VCaP (cell line): ENCODE measurements at regions not wholly inside any gene's neighbourhood (a gene's known extent, or its start where the extent isn't known, plus 50 kb on each side); places are given as distances from the start of the nearest gene placed in this dataset.

ENCODE experiments used
- H3K27ac ChIP-seq: fragments of 450-650 bp; 2 replicates; pipeline ENCODE4 v1.5.1; 2017
- CTCF ChIP-seq: fragments of 450-650 bp; conservative IDR thresholded peaks from 2 replicates; pipeline ENCODE4 v1.5.1; 2017; ENCODE audit warnings: mild to moderate bottlenecking, moderate library complexity

DNA sequence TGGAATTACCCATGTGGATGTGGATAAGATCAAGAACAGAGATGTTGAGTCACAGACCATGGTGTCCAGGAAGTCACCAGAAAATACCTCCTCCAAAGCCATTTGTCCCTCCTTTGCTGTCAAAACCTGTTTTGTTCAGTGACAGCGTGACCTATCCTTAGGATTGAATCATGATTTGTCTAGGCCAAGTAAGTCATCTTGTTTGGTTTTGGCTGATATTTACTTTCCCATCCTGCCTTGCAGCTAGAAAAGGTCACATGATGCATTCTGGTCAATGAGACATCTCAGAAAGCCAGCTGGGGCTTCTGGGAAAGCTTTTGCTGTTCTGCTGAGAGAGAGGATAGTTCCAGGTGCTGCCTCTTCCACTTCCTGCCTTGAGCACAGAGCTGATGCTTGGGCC, 225.3 kb upstream of the ZMIZ1 start:
- H3K27ac ChIP-seq = no peak overlapping the region
- TF ChIP-seq CTCF = no peak

GRCh38 chr10:78844960-78845607, 223.7 kb upstream of the ZMIZ1 start:
- no peak overlapping the region for H3K27ac ChIP-seq
- TF ChIP-seq CTCF = no peak

DNA sequence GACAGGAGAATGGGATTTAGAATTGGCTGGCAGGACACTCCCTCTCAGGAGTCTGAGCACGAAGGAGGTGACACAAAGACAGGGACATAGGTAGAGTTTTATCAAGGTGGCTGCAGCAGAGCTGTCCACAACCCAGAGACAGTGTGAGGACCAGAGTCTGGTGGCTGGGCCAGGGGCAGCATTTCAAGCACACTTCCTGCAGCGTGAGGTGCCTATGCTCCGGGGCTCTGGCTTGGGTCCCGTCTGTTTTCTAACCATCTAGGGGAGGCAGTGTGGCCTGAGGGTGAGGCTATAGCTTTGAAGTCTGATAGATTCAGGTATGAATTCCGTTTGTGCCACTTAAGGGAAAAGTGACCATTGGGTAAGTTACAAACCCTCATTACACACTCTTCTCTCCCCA, 222.7 kb upstream of the ZMIZ1 start:
- H3K27ac ChIP-seq = no peak overlapping the region
- TF ChIP-seq CTCF = no peak

GRCh38 chr10:78846760-78847159, 222.0 kb upstream of the ZMIZ1 start:
- TF ChIP-seq CTCF = no peak
- H3K27ac ChIP-seq = no peak overlapping the region

GRCh38 chr10:78847485-78847884, 221.3 kb upstream of the ZMIZ1 start:
- H3K27ac ChIP-seq = no peak overlapping the region
- TF ChIP-seq CTCF = no peak

GRCh38 chr10:78849115-78849514, 219.7 kb upstream of the ZMIZ1 start:
- no peak for TF ChIP-seq CTCF
- no peak overlapping the region for H3K27ac ChIP-seq

GRCh38 chr10:78849731-78850130, 219.0 kb upstream of the ZMIZ1 start:
- no peak for TF ChIP-seq CTCF
- H3K27ac ChIP-seq = no peak overlapping the region
